ENCODE measurements at regions not wholly inside any gene's neighbourhood (a gene's known extent, or its start where the extent isn't known, plus 50 kb on each side); places are given as distances from the start of the nearest gene placed in this dataset.

GRCh38 chr6:134698228-134698627 lies 251.7 kb downstream of the ALDH8A1 start:
- Histone ChIP-seq H3K4me3 (ENCODE audit: low read length) (no peak overlapping the region), H3K27me3 (ENCODE audit: control insufficient read depth, low read length) (0 out of 2 replicates have a peak, but pooled peaks cover 3% of the 10 kb centered on the region), H4K20me1 (ENCODE audit: control insufficient read depth, insufficient read depth, low read depth, low read length) (no peaks in the 10 kb centered on the region), H3F3A (ENCODE audit: control insufficient read depth, insufficient read depth) (no peaks in the 10 kb centered on the region), H3K9me2 (replicated peaks; ENCODE audit: control insufficient read depth, low read length) (no peaks in the 10 kb centered on the region), H3K79me2 (ENCODE audit: control insufficient read depth, low read length) (no peaks in the 10 kb centered on the region), H3K4me2 (ENCODE audit: low read length) (no peak overlapping the region), H3K4me1 (ENCODE audit: control insufficient read depth, low read length) (no peaks in the 10 kb centered on the region), H3K36me3 (ENCODE audit: control insufficient read depth, low read length) (no peaks in the 10 kb centered on the region), H3K27ac (ENCODE audit: low read depth, low read length) (no peak overlapping the region), H3K9me3 (ENCODE audit: control insufficient read depth, insufficient read depth, low read length) (no peaks in the 10 kb centered on the region)
- no peak for TF ChIP-seq EZH2phosphoT487 (IDR thresholded peaks at IDR 0.05; ENCODE audit: borderline replicate concordance, low read length)
- no peak for TF ChIP-seq CTCF (IDR thresholded peaks at IDR 0.05; ENCODE audit: low read depth, low read length, poor library complexity, severe bottlenecking)

GRCh38 chr6:134692008-134692407 lies 257.9 kb downstream of the ALDH8A1 start:
- no peaks in the 10 kb centered on the region for H3K4me1 ChIP-seq (ENCODE audit: control insufficient read depth, low read length)
- no peaks in the 10 kb centered on the region for H3K36me3 ChIP-seq (ENCODE audit: control insufficient read depth, low read length)
- H3K79me2 ChIP-seq (ENCODE audit: control insufficient read depth, low read length), result no peaks in the 10 kb centered on the region
- no peaks in the 10 kb centered on the region for H3F3A ChIP-seq (ENCODE audit: control insufficient read depth, insufficient read depth)
- H4K20me1 ChIP-seq (ENCODE audit: control insufficient read depth, insufficient read depth, low read depth, low read length), result no peaks in the 10 kb centered on the region
- peaks cover 2% of the 10 kb centered on the region; the same call in 1 of the 2 replicates for H3K27me3 ChIP-seq (ENCODE audit: control insufficient read depth, low read length)
- H3K27ac ChIP-seq (ENCODE audit: low read depth, low read length), result no peak overlapping the region
- no peak overlapping the region for H3K4me3 ChIP-seq (ENCODE audit: low read length)
- H3K9me2 ChIP-seq (replicated peaks; ENCODE audit: control insufficient read depth, low read length), result no peaks in the 10 kb centered on the region
- no peak for TF ChIP-seq CTCF (IDR thresholded peaks at IDR 0.05; ENCODE audit: low read depth, low read length, poor library complexity, severe bottlenecking)
- TF ChIP-seq EZH2phosphoT487 (IDR thresholded peaks at IDR 0.05; ENCODE audit: borderline replicate concordance, low read length), result no peak
- no peak overlapping the region for H3K4me2 ChIP-seq (ENCODE audit: low read length)
- H3K9me3 ChIP-seq (ENCODE audit: control insufficient read depth, insufficient read depth, low read length), result no peaks in the 10 kb centered on the region

GRCh38 chr6:134691180-134691579 lies 258.7 kb downstream of the ALDH8A1 start:
- Histone ChIP-seq H3K9me2 (replicated peaks; ENCODE audit: control insufficient read depth, low read length) (no peaks in the 10 kb centered on the region), H3K36me3 (ENCODE audit: control insufficient read depth, low read length) (no peaks in the 10 kb centered on the region), H3K27me3 (ENCODE audit: control insufficient read depth, low read length) (peaks cover 2% of the 10 kb centered on the region; the same call in 1 of the 2 replicates), H3K79me2 (ENCODE audit: control insufficient read depth, low read length) (no peaks in the 10 kb centered on the region), H3K27ac (ENCODE audit: low read depth, low read length) (no peak overlapping the region), H3K4me2 (ENCODE audit: low read length) (no peak overlapping the region), H4K20me1 (ENCODE audit: control insufficient read depth, insufficient read depth, low read depth, low read length) (no peaks in the 10 kb centered on the region), H3F3A (ENCODE audit: control insufficient read depth, insufficient read depth) (no peaks in the 10 kb centered on the region), H3K4me3 (ENCODE audit: low read length) (no peak overlapping the region), H3K4me1 (ENCODE audit: control insufficient read depth, low read length) (no peaks in the 10 kb centered on the region), H3K9me3 (ENCODE audit: control insufficient read depth, insufficient read depth, low read length) (no peaks in the 10 kb centered on the region)
- TF ChIP-seq CTCF (IDR thresholded peaks at IDR 0.05; ENCODE audit: low read depth, low read length, poor library complexity, severe bottlenecking), result no peak
- TF ChIP-seq EZH2phosphoT487 (IDR thresholded peaks at IDR 0.05; ENCODE audit: borderline replicate concordance, low read length), result no peak

Measured in DOHH2 (cell line).